ENCODE measurements at regions not wholly inside any gene's neighbourhood (a gene's known extent, or its start where the extent isn't known, plus 50 kb on each side); places are given as distances from the start of the nearest gene placed in this dataset.
"Not testable (repeated sequence)": the region's sequence is repeated elsewhere in the genome, so short reads cannot be mapped to it uniquely, and the experiment has no call there.

- Histone ChIP-seq H3K27me3 (ENCODE audit: control insufficient read depth, insufficient read depth, low read length) (no peaks in the 10 kb centered on the region), H3K4me1 (ENCODE audit: control insufficient read depth, insufficient read depth, low read length) (no peaks in the 10 kb centered on the region), H3K9me3 (ENCODE audit: control insufficient read depth, insufficient read depth, low read length) (no peaks in the 10 kb centered on the region), H3K36me3 (ENCODE audit: control insufficient read depth, insufficient read depth, low read length) (no peaks in the 10 kb centered on the region), H3K4me3 (ENCODE audit: low read length) (no peak overlapping the region), H3K27ac (ENCODE audit: low read length) (no peak overlapping the region)
- DNase-seq (ENCODE audit: low read depth, low spot score), result no peak
Observed at GRCh38 chr12:61553091-61553490, 707.1 kb upstream of the USP15 start.

GRCh38 chr12:61554268-61555008 lies 705.8 kb upstream of the USP15 start:
- H3K27ac ChIP-seq (ENCODE audit: low read length), result no peak overlapping the region
- no peaks in the 10 kb centered on the region for H3K36me3 ChIP-seq (ENCODE audit: control insufficient read depth, insufficient read depth, low read length)
- no peak overlapping the region for H3K4me3 ChIP-seq (ENCODE audit: low read length)
- H3K9me3 ChIP-seq (ENCODE audit: control insufficient read depth, insufficient read depth, low read length), result no peaks in the 10 kb centered on the region
- no CpG with 5 or more reads among the region's 6 CpGs for WGBS (ENCODE audit: insufficient coverage, insufficient read length)
- no peaks in the 10 kb centered on the region for H3K27me3 ChIP-seq (ENCODE audit: control insufficient read depth, insufficient read depth, low read length)
- no peak for DNase-seq (ENCODE audit: low read depth, low spot score)
- no peaks in the 10 kb centered on the region for H3K4me1 ChIP-seq (ENCODE audit: control insufficient read depth, insufficient read depth, low read length)

GRCh38 chr12:61563665-61564450 lies 696.3 kb upstream of the USP15 start:
- no peak for DNase-seq (ENCODE audit: low read depth, low spot score)
- no peaks in the 10 kb centered on the region for H3K9me3 ChIP-seq (ENCODE audit: control insufficient read depth, insufficient read depth, low read length)
- peaks cover 5% of the 10 kb centered on the region; the same call in 1 of the 2 replicates for H3K4me1 ChIP-seq (ENCODE audit: control insufficient read depth, insufficient read depth, low read length)
- WGBS (ENCODE audit: insufficient coverage, insufficient read length), result no CpG with 5 or more reads among the region's 2 CpGs
- H3K27ac ChIP-seq (ENCODE audit: low read length), result no peak overlapping the region
- no peaks in the 10 kb centered on the region for H3K36me3 ChIP-seq (ENCODE audit: control insufficient read depth, insufficient read depth, low read length)
- H3K27me3 ChIP-seq (ENCODE audit: control insufficient read depth, insufficient read depth, low read length), result no peaks in the 10 kb centered on the region
- H3K4me3 ChIP-seq (ENCODE audit: low read length), result no peak overlapping the region

- Histone ChIP-seq H3K9me3 (ENCODE audit: control insufficient read depth, insufficient read depth, low read length) (no peaks in the 10 kb centered on the region), H3K27me3 (ENCODE audit: control insufficient read depth, insufficient read depth, low read length) (no peaks in the 10 kb centered on the region), H3K36me3 (ENCODE audit: control insufficient read depth, insufficient read depth, low read length) (no peaks in the 10 kb centered on the region), H3K4me1 (ENCODE audit: control insufficient read depth, insufficient read depth, low read length) (peaks cover 5% of the 10 kb centered on the region; the same call in 1 of the 2 replicates), H3K4me3 (ENCODE audit: low read length) (no peak overlapping the region), H3K27ac (ENCODE audit: low read length) (no peak overlapping the region)
- no peak for DNase-seq (ENCODE audit: low read depth, low spot score)
- no CpG with 5 or more reads among the region's 3 CpGs for WGBS (ENCODE audit: insufficient coverage, insufficient read length)
Observed at GRCh38 chr12:61564466-61564865, 695.7 kb upstream of the USP15 start.

- H3K27ac ChIP-seq (ENCODE audit: low read length), result no peak overlapping the region
Observed at GRCh38 chr12:61566183-61566582, 694.0 kb upstream of the USP15 start.

DNA sequence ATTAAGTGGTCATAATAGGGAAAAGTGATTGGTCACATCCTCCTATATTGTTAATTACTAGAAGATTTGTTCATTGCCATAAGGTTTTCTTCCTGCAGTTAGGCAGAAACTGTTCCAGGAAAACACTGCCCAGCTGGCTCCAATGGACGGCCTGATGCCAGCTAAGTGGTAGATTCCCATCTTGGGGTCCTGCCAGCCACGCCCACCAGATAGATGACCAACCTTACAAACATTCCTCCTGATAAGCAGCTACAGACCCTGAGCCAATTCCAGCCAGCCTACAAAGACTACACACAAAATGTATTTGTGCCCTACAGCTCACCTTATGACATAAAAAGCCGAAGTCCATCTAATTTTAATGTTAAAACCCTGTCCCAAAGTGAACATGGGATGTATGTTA lies 685.9 kb upstream of the USP15 start:
- no CpG with 5 or more reads among the region's 3 CpGs for WGBS (ENCODE audit: insufficient coverage, insufficient read length)
- H3K9me3 ChIP-seq (ENCODE audit: control insufficient read depth, insufficient read depth, low read length), result no peaks in the 10 kb centered on the region
- DNase-seq (ENCODE audit: low read depth, low spot score), result no peak
- no peaks in the 10 kb centered on the region for H3K27me3 ChIP-seq (ENCODE audit: control insufficient read depth, insufficient read depth, low read length)
- H3K4me3 ChIP-seq (ENCODE audit: low read length), result no peak overlapping the region
- no peaks in the 10 kb centered on the region for H3K36me3 ChIP-seq (ENCODE audit: control insufficient read depth, insufficient read depth, low read length)
- no peak overlapping the region for H3K27ac ChIP-seq (ENCODE audit: low read length)
- H3K4me1 ChIP-seq (ENCODE audit: control insufficient read depth, insufficient read depth, low read length), result no peaks in the 10 kb centered on the region

More at GRCh38 chr12:61566183-61566582, 694.0 kb upstream of the USP15 start:
- DNase-seq (ENCODE audit: low read depth, low spot score), result no peak
- Histone ChIP-seq H3K9me3 (ENCODE audit: control insufficient read depth, insufficient read depth, low read length) (no peaks in the 10 kb centered on the region), H3K4me1 (ENCODE audit: control insufficient read depth, insufficient read depth, low read length) (peaks cover 5% of the 10 kb centered on the region; the same call in 1 of the 2 replicates), H3K36me3 (ENCODE audit: control insufficient read depth, insufficient read depth, low read length) (no peaks in the 10 kb centered on the region), H3K27me3 (ENCODE audit: control insufficient read depth, insufficient read depth, low read length) (no peaks in the 10 kb centered on the region), H3K4me3 (ENCODE audit: low read length) (no peak overlapping the region)
- WGBS (ENCODE audit: insufficient coverage, insufficient read length), result no CpG with 5 or more reads among the region's 2 CpGs

GRCh38 chr12:61584943-61585342 lies 675.3 kb upstream of the USP15 start:
- no peaks in the 10 kb centered on the region for H3K27me3 ChIP-seq (ENCODE audit: control insufficient read depth, insufficient read depth, low read length)
- no peak overlapping the region for H3K4me3 ChIP-seq (ENCODE audit: low read length)
- no peaks in the 10 kb centered on the region for H3K36me3 ChIP-seq (ENCODE audit: control insufficient read depth, insufficient read depth, low read length)
- DNase-seq (ENCODE audit: low read depth, low spot score), result no peak
- H3K9me3 ChIP-seq (ENCODE audit: control insufficient read depth, insufficient read depth, low read length), result no peaks in the 10 kb centered on the region
- WGBS (ENCODE audit: insufficient coverage, insufficient read length), result no CpG with 5 or more reads among the region's 1 CpG
- no peak overlapping the region for H3K27ac ChIP-seq (ENCODE audit: low read length)
- H3K4me1 ChIP-seq (ENCODE audit: control insufficient read depth, insufficient read depth, low read length), result no peaks in the 10 kb centered on the region

GRCh38 chr12:61590864-61591263 lies 669.3 kb upstream of the USP15 start:
- H3K4me3 ChIP-seq (ENCODE audit: low read length); H3K9me3 ChIP-seq (ENCODE audit: control insufficient read depth, insufficient read depth, low read length); H3K36me3 ChIP-seq (ENCODE audit: control insufficient read depth, insufficient read depth, low read length); H3K4me1 ChIP-seq (ENCODE audit: control insufficient read depth, insufficient read depth, low read length); DNase-seq (ENCODE audit: low read depth, low spot score); H3K27me3 ChIP-seq (ENCODE audit: control insufficient read depth, insufficient read depth, low read length); H3K27ac ChIP-seq (ENCODE audit: low read length): not testable (repeated sequence)

GRCh38 chr12:61610143-61610542 lies 650.1 kb upstream of the USP15 start:
- H3K4me3 ChIP-seq (ENCODE audit: low read length), result no peak overlapping the region
- no peak overlapping the region for H3K27ac ChIP-seq (ENCODE audit: low read length)
- H3K36me3 ChIP-seq (ENCODE audit: control insufficient read depth, insufficient read depth, low read length), result no peaks in the 10 kb centered on the region
- no peaks in the 10 kb centered on the region for H3K9me3 ChIP-seq (ENCODE audit: control insufficient read depth, insufficient read depth, low read length)
- no peak for DNase-seq (ENCODE audit: low read depth, low spot score)
- H3K4me1 ChIP-seq (ENCODE audit: control insufficient read depth, insufficient read depth, low read length), result no peaks in the 10 kb centered on the region
- no peaks in the 10 kb centered on the region; the same call in 1 of the 2 replicates for H3K27me3 ChIP-seq (ENCODE audit: control insufficient read depth, insufficient read depth, low read length)

DNA sequence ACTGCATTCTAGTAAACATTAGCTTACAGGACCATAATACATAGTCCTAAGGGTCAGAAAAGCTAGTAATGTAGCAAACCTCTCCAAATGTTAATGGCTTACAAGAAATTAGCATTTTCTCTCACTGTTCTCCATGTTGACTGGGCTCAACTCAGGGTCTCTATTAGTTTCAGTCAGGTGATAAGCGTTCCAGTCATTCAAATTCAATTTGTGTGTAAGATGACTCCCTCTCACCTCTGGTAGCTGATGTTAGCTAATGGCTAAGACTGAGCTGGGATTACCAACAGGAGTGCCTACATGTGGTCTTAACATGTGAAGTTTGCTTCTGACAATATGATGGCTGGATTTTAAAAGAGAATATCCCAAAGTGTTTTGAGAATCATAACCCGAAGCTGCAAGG lies 630.5 kb upstream of the USP15 start:
- Histone ChIP-seq H3K9me3 (ENCODE audit: control insufficient read depth, insufficient read depth, low read length) (no peaks in the 10 kb centered on the region), H3K27ac (ENCODE audit: low read length) (no peak overlapping the region), H3K4me1 (ENCODE audit: control insufficient read depth, insufficient read depth, low read length) (no peaks in the 10 kb centered on the region), H3K36me3 (ENCODE audit: control insufficient read depth, insufficient read depth, low read length) (no peaks in the 10 kb centered on the region), H3K4me3 (ENCODE audit: low read length) (no peak overlapping the region), H3K27me3 (ENCODE audit: control insufficient read depth, insufficient read depth, low read length) (no peaks in the 10 kb centered on the region)
- no CpG with 5 or more reads among the region's 2 CpGs for WGBS (ENCODE audit: insufficient coverage, insufficient read length)
- DNase-seq (ENCODE audit: low read depth, low spot score), result no peak

- no peaks in the 10 kb centered on the region for H3K27me3 ChIP-seq (ENCODE audit: control insufficient read depth, insufficient read depth, low read length)
- no peak overlapping the region for H3K4me3 ChIP-seq (ENCODE audit: low read length)
- H3K36me3 ChIP-seq (ENCODE audit: control insufficient read depth, insufficient read depth, low read length), result no peaks in the 10 kb centered on the region
- H3K27ac ChIP-seq (ENCODE audit: low read length), result no peak overlapping the region
- H3K4me1 ChIP-seq (ENCODE audit: control insufficient read depth, insufficient read depth, low read length), result no peaks in the 10 kb centered on the region
- H3K9me3 ChIP-seq (ENCODE audit: control insufficient read depth, insufficient read depth, low read length), result no peaks in the 10 kb centered on the region
- DNase-seq (ENCODE audit: low read depth, low spot score), result no peak
- no CpG with 5 or more reads among the region's 3 CpGs for WGBS (ENCODE audit: insufficient coverage, insufficient read length)
Observed at GRCh38 chr12:61646639-61647038, 613.6 kb upstream of the USP15 start.
